ENCODE measurements at regions not wholly inside any gene's neighbourhood (a gene's known extent, or its start where the extent isn't known, plus 50 kb on each side); places are given as distances from the start of the nearest gene placed in this dataset.

GRCh38 chr7:29652556-29652955 is 88.9 kb downstream of the PRR15 start:
- no peak for FAIRE-seq
- Histone ChIP-seq H3K79me2 (ENCODE audit: control insufficient read depth in 1 of 2, insufficient read depth in 2 of 2, low read length in 2 of 2) (no peaks in the 10 kb centered on the region), H2BK15ac (ENCODE audit: low read length) (no peak overlapping the region), H3K27ac (ENCODE audit: low read depth, low read length) (no peak overlapping the region), H3K23me2 (ENCODE audit: low read depth, low read length) (no peaks in the 10 kb centered on the region), H4K91ac (replicated peaks; ENCODE audit: insufficient read length, low read length) (no peak overlapping the region), H3K4ac (replicated peaks; ENCODE audit: insufficient read length, low read depth, low read length) (no peak overlapping the region), H3K36me3 (ENCODE audit: control insufficient read depth in 2 of 4, insufficient read depth in 4 of 4, low read length in 3 of 4) (no peaks in the 10 kb centered on the region), H3K4me1 (replicated peaks in 1 of 4; ENCODE audit: control insufficient read depth in 3 of 4, insufficient read depth in 4 of 4, low read length in 3 of 4) (no peaks in the 10 kb centered on the region), H2BK5ac (ENCODE audit: low read depth, low read length) (no peak overlapping the region), H3K56ac (replicated peaks; ENCODE audit: insufficient read length, low read depth, low read length) (no peak overlapping the region), H3K9ac (replicated peaks in 1 of 4; ENCODE audit: extremely low read depth in 1 of 4, low read depth in 3 of 4, low read length in 3 of 4) (no peak overlapping the region), H3K18ac (ENCODE audit: extremely low read depth, low read length) (no peak overlapping the region), H2AK5ac (ENCODE audit: low read depth, low read length) (no peak overlapping the region), H3K9me3 (ENCODE audit: insufficient read depth in 2 of 2, low read depth in 1 of 2, low read length in 1 of 2) (no peaks in the 10 kb centered on the region), H4K5ac (ENCODE audit: insufficient read length, low read depth, low read length) (no peak overlapping the region), H3K4me3 (ENCODE audit: extremely low read depth in 1 of 4, insufficient read depth in 2 of 4, low read depth in 3 of 4, low read length in 4 of 4) (no peak overlapping the region), H3K27me3 (replicated peaks in 1 of 4; ENCODE audit: control insufficient read depth in 3 of 4, extremely low read depth in 1 of 4, insufficient read depth in 3 of 4, low read length in 3 of 4) (no peaks in the 10 kb centered on the region), H2BK20ac (ENCODE audit: low read length) (no peak overlapping the region), H4K8ac (ENCODE audit: extremely low read depth, insufficient read depth, low read length) (no peak overlapping the region), H3K23ac (ENCODE audit: insufficient read length) (no peak overlapping the region), H3K79me1 (ENCODE audit: low read depth, low read length) (no peaks in the 10 kb centered on the region; the same call in 1 of the 2 replicates), H3K14ac (ENCODE audit: insufficient read length) (no peak overlapping the region), H3K4me2 (ENCODE audit: insufficient read depth in 1 of 2, low read depth in 2 of 2, low read length in 2 of 2) (no peak overlapping the region), H2BK12ac (ENCODE audit: low read depth, low read length) (no peak overlapping the region), H2AFZ (ENCODE audit: low read length) (no peak overlapping the region), H4K20me1 (replicated peaks in 1 of 2; ENCODE audit: control insufficient read depth in 1 of 2, insufficient read depth in 2 of 2, low read length in 2 of 2) (peaks cover 0 to 3% of the 10 kb centered on the region in 2 experiments), H2BK120ac (replicated peaks; ENCODE audit: low read depth, low read length) (no peak overlapping the region)
- CTCF ChIA-PET (ENCODE audit: partially characterized antibody): interaction anchor here (0.6 kb wide), 1 partner anchor 8 kb away, joined by 3 read pairs; no protein-coding TSS in a partner anchor
- POLR2A ChIA-PET (ENCODE audit: partially characterized antibody): no interaction called here
- WGBS, 2 experiments (ENCODE audit: extremely low coverage in 1 of 2, insufficient coverage in 1 of 2, insufficient read length in 1 of 2, insufficient replicate concordance in 2 of 2, low coverage in 1 of 2, low lambda C conversion rate in 2 of 2, missing lambda C conversion rate in 1 of 2): 88% methylated on average over 2 of the region's 2 CpGs; no CpG with 5 or more reads in 1 of the 2 experiments
- no peak for DNase-seq (ENCODE audit: low read depth in 1 of 2, low spot score in 2 of 2)
- TF ChIP-seq POU5F1 (IDR thresholded peaks at IDR 0.05; ENCODE audit: low read depth, low read length) (no peak), EGR1 (IDR thresholded peaks at IDR 0.05; ENCODE audit: borderline replicate concordance, low read depth, low read length) (no peak), SRF (IDR thresholded peaks at IDR 0.05; ENCODE audit: low read depth, low read length) (no peak), MAX (IDR thresholded peaks at IDR 0.05) (no peak), RNF2 (IDR thresholded peaks at IDR 0.05; ENCODE audit: borderline replicate concordance, low read depth, low read length, missing control alignments, poor library complexity, severe bottlenecking) (no peak), E2F6 (IDR thresholded peaks at IDR 0.05) (no peak), FOSL1 (IDR thresholded peaks at IDR 0.05; ENCODE audit: insufficient read depth, low read depth, low read length) (no peak), RFX5 (IDR thresholded peaks at IDR 0.05; ENCODE audit: borderline replicate concordance, low read depth, low read length) (no peak), CEBPB (IDR thresholded peaks at IDR 0.05; ENCODE audit: low read depth, low read length) (no peak), MAFK (IDR thresholded peaks at IDR 0.05; ENCODE audit: low read depth, low read length) (no peak), ZNF274 (IDR thresholded peaks at IDR 0.05; ENCODE audit: borderline replicate concordance, extremely low read depth, low read length) (no peak), BRCA1 (IDR thresholded peaks at IDR 0.05; ENCODE audit: low read depth, low read length) (no peak), SIN3A (conservative IDR thresholded peaks at IDR 0.05 in 1 of 2, IDR thresholded peaks at IDR 0.05 in 1 of 2; ENCODE audit: low read depth in 1 of 2, low read length in 2 of 2) (no peak), CHD2 (IDR thresholded peaks at IDR 0.05; ENCODE audit: low read length) (no peak), TEAD4 (IDR thresholded peaks at IDR 0.05; ENCODE audit: low read depth, low read length) (no peak)
